Smooth muscle cell (in vitro differentiated cells): ENCODE measurements at regions not wholly inside any gene's neighbourhood (a gene's known extent, or its start where the extent isn't known, plus 50 kb on each side); places are given as distances from the start of the nearest gene placed in this dataset.

Source experiments
- DNase-seq: peaks from one replicate; lab custom pipeline; 2025; ENCODE audit not compliant: unreplicated experiment; lab: John Stamatoyannopoulos, UW
- H2AFZ ChIP-seq: fragments of 200-600 bp; sonication (generic); 2 replicates; pipeline ENCODE4 v1.6.0; 2016; ENCODE audit warnings: antibody characterized with exemption, low read depth, mild to moderate bottlenecking
- H3F3A ChIP-seq: fragments of 200-600 bp; sonication (generic); 2 replicates; pipeline ENCODE4 v1.6.0; 2017; ENCODE audit warnings: antibody characterized with exemption, low read depth
- H3K27ac ChIP-seq: fragments of 200-600 bp; sonication (generic); 2 replicates; pipeline ENCODE4 v1.5.1; 2016; ENCODE audit warnings: low read depth, mild to moderate bottlenecking
- H3K27me3 ChIP-seq: fragments of 200-600 bp; sonication (generic); 2 replicates; pipeline ENCODE4 v1.6.1; 2016; ENCODE audit warnings: low read depth, mild to moderate bottlenecking
- H3K36me3 ChIP-seq: fragments of 200-600 bp; sonication (generic); 2 replicates; pipeline ENCODE4 v1.5.1; 2016; ENCODE audit warnings: low read depth
- H3K4me1 ChIP-seq: fragments of 200-600 bp; sonication (generic); 2 replicates; pipeline ENCODE4 v1.5.1; 2016; ENCODE audit warnings: low read depth
- H3K4me2 ChIP-seq: fragments of 200-600 bp; sonication (generic); 2 replicates; pipeline ENCODE4 v1.6.0; 2016; ENCODE audit warnings: mild to moderate bottlenecking
- H3K4me3 ChIP-seq: fragments of 200-600 bp; sonication (generic); 2 replicates; pipeline ENCODE4 v1.5.1; 2016; ENCODE audit warnings: mild to moderate bottlenecking
- H3K79me2 ChIP-seq: fragments of 200-600 bp; sonication (generic); 2 replicates; pipeline ENCODE4 v1.6.0; 2016; ENCODE audit warnings: low read depth, mild to moderate bottlenecking
- H3K9ac ChIP-seq: fragments of 200-600 bp; sonication (generic); 2 replicates; pipeline ENCODE4 v1.6.0; 2016; ENCODE audit warnings: low read depth
- H3K9me3 ChIP-seq: fragments of 200-600 bp; sonication (generic); replicated peaks from 2 replicates; pipeline ENCODE4 v1.5.1; 2016; ENCODE audit warnings: low read depth
- H4K20me1 ChIP-seq: fragments of 200-600 bp; sonication (generic); 2 replicates; pipeline ENCODE4 v1.6.0; 2016; ENCODE audit warnings: low read depth
- CTCF ChIP-seq: fragments of 200-600 bp; sonication (generic); IDR thresholded peaks from 2 replicates; pipeline ENCODE4 v1.5.1; 2017; ENCODE audit warnings: borderline replicate concordance, mild to moderate bottlenecking, antibody characterized with exemption; ENCODE audit not compliant: insufficient read depth, poor library complexity, severe bottlenecking
- WGBS: methylation state at CpG from one replicate; pipeline ENCODE4 v1.1.7; 2016; ENCODE audit warnings: low lambda C conversion rate; 5-methylcytosine and 5-hydroxymethylcytosine counted together

- Histone ChIP-seq H3K9me3 (no peaks in the 10 kb centered on the region), H3K4me3 (no peak overlapping the region), H3K79me2 (no peaks in the 10 kb centered on the region), H3K4me1 (no peaks in the 10 kb centered on the region), H3K4me2 (no peak overlapping the region), H4K20me1 (no peaks in the 10 kb centered on the region), H3K27ac (no peak overlapping the region), H3K27me3 (no peaks in the 10 kb centered on the region), H2AFZ (no peak overlapping the region), H3F3A (no peaks in the 10 kb centered on the region), H3K9ac (no peak overlapping the region), H3K36me3 (no peaks in the 10 kb centered on the region)
- DNase-seq, result no peak
- TF ChIP-seq CTCF, result no peak
Measured at GRCh38 chr12:88691811-88692210, 111.5 kb upstream of the KITLG start.

DNA sequence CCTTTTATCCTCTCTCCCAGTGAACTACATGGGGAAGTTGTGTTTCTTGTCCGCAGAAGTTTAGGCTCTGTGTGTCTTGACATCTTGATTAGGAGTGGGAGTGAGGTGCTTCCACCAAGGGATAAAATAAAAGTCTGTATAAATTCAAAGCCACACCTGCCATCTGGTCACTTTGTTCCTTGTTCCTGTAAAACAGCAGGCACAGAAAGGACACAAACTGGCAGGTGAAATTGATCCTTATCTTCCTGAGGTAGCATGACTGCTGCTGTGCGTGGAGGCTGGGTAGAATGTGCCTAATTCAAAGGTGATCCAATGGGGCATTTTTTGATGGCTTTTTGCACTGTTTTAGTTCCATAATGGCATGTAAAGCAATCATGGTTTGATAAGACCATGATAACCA lies 104.3 kb upstream of the KITLG start:
- no peak for TF ChIP-seq CTCF
- Histone ChIP-seq H3F3A (no peaks in the 10 kb centered on the region), H3K79me2 (no peaks in the 10 kb centered on the region), H3K4me3 (no peak overlapping the region), H3K27me3 (no peaks in the 10 kb centered on the region), H3K4me2 (no peak overlapping the region), H3K27ac (no peak overlapping the region), H3K4me1 (no peaks in the 10 kb centered on the region), H3K9me3 (no peaks in the 10 kb centered on the region), H3K9ac (no peak overlapping the region), H4K20me1 (no peaks in the 10 kb centered on the region), H3K36me3 (no peaks in the 10 kb centered on the region), H2AFZ (no peak overlapping the region)
- whole genome bisulfite sequencing, result 93% methylated on average over 2 of the region's 2 CpGs
- DNase-seq, result no peak

DNA sequence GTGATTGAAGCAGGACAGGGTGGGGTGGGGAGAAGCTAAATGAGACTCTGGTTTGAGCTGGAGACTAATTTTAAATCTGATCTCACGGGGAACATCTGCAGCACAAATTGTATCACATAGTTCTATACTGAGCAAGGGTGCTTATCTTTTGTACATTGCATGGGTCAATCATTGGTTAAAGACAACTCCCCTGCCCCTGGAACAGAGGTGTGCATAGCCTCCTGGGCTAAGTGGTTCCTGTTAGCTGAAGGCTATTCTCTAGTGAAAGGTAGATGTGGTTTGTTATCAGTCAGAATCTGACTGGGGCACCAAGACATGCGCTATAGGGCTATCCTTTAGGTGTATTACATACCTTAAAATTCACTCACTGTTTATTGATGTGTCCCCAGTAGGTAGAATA lies 103.9 kb upstream of the KITLG start:
- Histone ChIP-seq H3K79me2 (no peaks in the 10 kb centered on the region), H2AFZ (no peak overlapping the region), H3K9me3 (no peaks in the 10 kb centered on the region), H3K27me3 (no peaks in the 10 kb centered on the region), H3K4me3 (no peak overlapping the region), H3K9ac (no peak overlapping the region), H3F3A (no peaks in the 10 kb centered on the region), H3K36me3 (no peaks in the 10 kb centered on the region), H4K20me1 (no peaks in the 10 kb centered on the region), H3K4me1 (no peaks in the 10 kb centered on the region), H3K27ac (no peak overlapping the region), H3K4me2 (no peak overlapping the region)
- 82% methylated on average over 2 of the region's 2 CpGs for WGBS
- no peak for DNase-seq
- no peak for TF ChIP-seq CTCF

GRCh38 chr12:88683628-88684027 lies 103.4 kb upstream of the KITLG start:
- Histone ChIP-seq H3K27me3 (no peaks in the 10 kb centered on the region), H3K4me3 (no peak overlapping the region), H3K4me1 (no peaks in the 10 kb centered on the region), H4K20me1 (no peaks in the 10 kb centered on the region), H3K9ac (no peak overlapping the region), H2AFZ (no peak overlapping the region), H3K79me2 (no peaks in the 10 kb centered on the region), H3K4me2 (no peak overlapping the region), H3K27ac (no peak overlapping the region), H3K36me3 (no peaks in the 10 kb centered on the region), H3F3A (no peaks in the 10 kb centered on the region), H3K9me3 (no peaks in the 10 kb centered on the region)
- 96% methylated on average over 1 of the region's 1 CpG for WGBS
- no peak for TF ChIP-seq CTCF
- no peak for DNase-seq
